PC-9 (cell line): ENCODE measurements at regions not wholly inside any gene's neighbourhood (a gene's known extent, or its start where the extent isn't known, plus 50 kb on each side); places are given as distances from the start of the nearest gene placed in this dataset.

ENCODE experiments used
- BruUV-seq: library from RNA; stranded (reverse); fragments of 400-500 nt; replicated peaks from 2 replicates; lab custom pipeline; 2021; lab: Mats Ljungman, UMichigan
- CTCF ChIA-PET: fragments of 300-600 bp; sonication (Branson Sonifier 250); formaldehyde crosslinking; loops from one replicate; lab custom pipeline; 2022; ENCODE audit warnings: antibody characterized with exemption; lab: Charles Lee
- POLR2A ChIA-PET: fragments of 300-600 bp; sonication (Branson Sonifier 250); formaldehyde crosslinking; loops from one replicate; lab custom pipeline; 2022; ENCODE audit warnings: antibody characterized with exemption; ENCODE audit not compliant: unreplicated experiment; lab: Charles Lee
- DNase-seq, 2 experiments: peaks; one replicate each; pipeline versions ENCODE4 v3.0.0 to v3.0.0-alpha.2; 2015 to 2022; ENCODE audit warnings: mixed read lengths in 1 of 2
- H2AFZ ChIP-seq: fragments of 200-600 bp; sonication (generic); 2 replicates; pipeline ENCODE4 v1.8.1; 2017; ENCODE audit warnings: antibody characterized with exemption
- H3F3A ChIP-seq: fragments of 200-600 bp; sonication (generic); 2 replicates; pipeline ENCODE4 v1.8.1; 2017; ENCODE audit warnings: antibody characterized with exemption, mild to moderate bottlenecking, low read depth; ENCODE audit not compliant: insufficient read depth
- H3K27ac ChIP-seq: fragments of 200-600 bp; sonication (generic); 2 replicates; pipeline ENCODE4 v1.6.1; 2016; ENCODE audit warnings: mixed run types
- H3K27me3 ChIP-seq: fragments of 200-600 bp; sonication (generic); 2 replicates; pipeline ENCODE4 v1.6.1; 2016; ENCODE audit warnings: low read depth, mixed run types; ENCODE audit not compliant: insufficient read depth
- H3K36me3 ChIP-seq: fragments of 200-600 bp; sonication (generic); 2 replicates; pipeline ENCODE4 v1.6.1; 2016; ENCODE audit warnings: low read depth, mixed run types
- H3K4me1 ChIP-seq: fragments of 200-600 bp; sonication (generic); replicated peaks from 2 replicates; pipeline ENCODE4 v1.6.1; 2016; ENCODE audit warnings: mixed run types; ENCODE audit not compliant: insufficient read depth
- H3K4me2 ChIP-seq: fragments of 200-600 bp; sonication (generic); 2 replicates; pipeline ENCODE4 v1.6.1; 2017; ENCODE audit warnings: mixed run types
- H3K4me3 ChIP-seq: fragments of 200-600 bp; sonication (generic); 2 replicates; pipeline ENCODE4 v1.6.1; 2016; ENCODE audit warnings: mixed run types
- H3K79me2 ChIP-seq: fragments of 200-600 bp; sonication (generic); 2 replicates; pipeline ENCODE4 v1.6.1; 2017; ENCODE audit warnings: low read depth, mixed run types
- H3K9me2 ChIP-seq: fragments of 200-600 bp; sonication (generic); 2 replicates; pipeline ENCODE4 v1.8.1; 2017; ENCODE audit warnings: mild to moderate bottlenecking; ENCODE audit not compliant: insufficient read depth
- H3K9me3 ChIP-seq: fragments of 200-600 bp; sonication (generic); 2 replicates; pipeline ENCODE4 v1.8.1; 2016; ENCODE audit warnings: low read depth; ENCODE audit not compliant: insufficient read depth
- H4K20me1 ChIP-seq: fragments of 200-600 bp; sonication (generic); 2 replicates; pipeline ENCODE4 v1.8.1; 2017; ENCODE audit not compliant: insufficient read depth
- EZH2 ChIP-seq: fragments of 200-600 bp; sonication (generic); IDR thresholded peaks from 2 replicates; pipeline ENCODE4 v1.8.0; 2017; ENCODE audit warnings: antibody characterized with exemption, low read depth
- intact Hi-C: fragments of 100-400 bp; cut with micrococcal nuclease; formaldehyde crosslinking; loops from one replicate; pipeline ENCODE4 v1.10.0; 2022; ENCODE audit not compliant: unreplicated experiment
- TF ChIP-seq, protein P1 (sequence below): fragments of 200-600 bp; sonication (generic); conservative IDR thresholded peaks from 2 replicates; pipeline ENCODE4 v1.6.1; 2017; ENCODE audit warnings: mixed run types, antibody characterized with exemption, mild to moderate bottlenecking, moderate library complexity

DNA sequence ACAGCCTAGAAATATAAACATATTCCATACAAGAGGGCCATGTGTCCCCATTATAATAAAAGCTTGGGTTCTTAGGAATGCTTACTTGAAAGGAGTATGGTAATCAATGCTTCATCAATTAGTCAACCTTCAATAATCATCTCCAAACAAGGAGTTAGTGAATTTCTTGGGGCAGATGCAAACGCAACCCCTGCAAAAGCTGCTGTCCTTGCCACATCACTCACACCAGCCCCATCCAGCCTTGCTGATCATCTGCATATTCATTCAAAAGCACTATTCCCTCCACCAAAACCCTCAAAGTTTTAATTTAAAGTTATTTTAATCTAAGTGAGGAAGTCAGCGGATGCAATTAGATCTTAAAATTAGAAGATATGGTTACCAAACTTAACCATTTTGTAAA is 54.0 kb upstream of the VGLL4 start:
- H2AFZ ChIP-seq = no peak overlapping the region
- DNase-seq = no peak
- H4K20me1 ChIP-seq = no peaks in the 10 kb centered on the region
- TF ChIP-seq, protein P1, sequence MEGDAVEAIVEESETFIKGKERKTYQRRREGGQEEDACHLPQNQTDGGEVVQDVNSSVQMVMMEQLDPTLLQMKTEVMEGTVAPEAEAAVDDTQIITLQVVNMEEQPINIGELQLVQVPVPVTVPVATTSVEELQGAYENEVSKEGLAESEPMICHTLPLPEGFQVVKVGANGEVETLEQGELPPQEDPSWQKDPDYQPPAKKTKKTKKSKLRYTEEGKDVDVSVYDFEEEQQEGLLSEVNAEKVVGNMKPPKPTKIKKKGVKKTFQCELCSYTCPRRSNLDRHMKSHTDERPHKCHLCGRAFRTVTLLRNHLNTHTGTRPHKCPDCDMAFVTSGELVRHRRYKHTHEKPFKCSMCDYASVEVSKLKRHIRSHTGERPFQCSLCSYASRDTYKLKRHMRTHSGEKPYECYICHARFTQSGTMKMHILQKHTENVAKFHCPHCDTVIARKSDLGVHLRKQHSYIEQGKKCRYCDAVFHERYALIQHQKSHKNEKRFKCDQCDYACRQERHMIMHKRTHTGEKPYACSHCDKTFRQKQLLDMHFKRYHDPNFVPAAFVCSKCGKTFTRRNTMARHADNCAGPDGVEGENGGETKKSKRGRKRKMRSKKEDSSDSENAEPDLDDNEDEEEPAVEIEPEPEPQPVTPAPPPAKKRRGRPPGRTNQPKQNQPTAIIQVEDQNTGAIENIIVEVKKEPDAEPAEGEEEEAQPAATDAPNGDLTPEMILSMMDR = no peak
- no peak for TF ChIP-seq EZH2
- H3K79me2 ChIP-seq = peaks cover 68% of the 10 kb centered on the region
- peak overlapping the region; percentile 58; the same call in 1 of the 2 replicates for H3K4me2 ChIP-seq
- H3K4me1 ChIP-seq = peaks cover 38% of the 10 kb centered on the region
- intact Hi-C loops = loop anchor here (2.0 kb wide), 1 partner anchor 21 kb away; no protein-coding TSS in a partner anchor
- H3K4me3 ChIP-seq = no peak overlapping the region
- ChIA-PET POLR2A (no interaction called here), CTCF (no interaction called here)
- no TSS peak for BruUV-seq
- peaks cover 39% of the 10 kb centered on the region for H3F3A ChIP-seq
- no peaks in the 10 kb centered on the region for H3K9me2 ChIP-seq
- H3K27ac ChIP-seq = peak overlapping the region; percentile 96
- peaks cover 30% of the 10 kb centered on the region for H3K36me3 ChIP-seq
- no peaks in the 10 kb centered on the region for H3K27me3 ChIP-seq
- H3K9me3 ChIP-seq = no peaks in the 10 kb centered on the region; the same call in 1 of the 2 replicates

DNA sequence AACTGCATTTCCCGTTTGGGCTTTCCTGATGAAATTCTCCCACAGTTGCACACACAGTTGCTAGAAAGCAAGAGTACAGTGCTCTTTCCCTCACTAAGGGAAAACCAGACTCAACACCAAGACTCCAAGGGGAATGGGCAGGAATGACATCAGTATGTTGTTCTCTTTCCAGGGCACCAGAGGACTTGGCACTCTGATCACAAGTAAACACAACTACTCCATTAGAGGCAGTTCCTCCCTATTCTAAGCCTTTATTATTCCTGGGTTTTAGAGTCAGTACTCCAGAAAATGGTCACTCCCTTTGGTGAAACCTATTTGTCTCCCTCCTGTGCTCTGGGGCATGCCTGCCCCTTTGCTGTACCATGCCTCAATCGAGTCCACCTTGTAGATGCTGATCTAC is 52.3 kb upstream of the VGLL4 start:
- POLR2A ChIA-PET = no interaction called here
- Histone ChIP-seq H3F3A (peaks cover 50% of the 10 kb centered on the region), H3K79me2 (peaks cover 66% of the 10 kb centered on the region), H3K4me3 (no peak overlapping the region), H3K4me1 (peaks cover 51% of the 10 kb centered on the region), H3K9me2 (no peaks in the 10 kb centered on the region), H2AFZ (no peak overlapping the region), H3K27me3 (no peaks in the 10 kb centered on the region), H3K9me3 (no peaks in the 10 kb centered on the region), H3K4me2 (no peak overlapping the region), H4K20me1 (no peaks in the 10 kb centered on the region), H3K36me3 (peaks cover 24% of the 10 kb centered on the region), H3K27ac (no peak overlapping the region)
- no TSS peak for BruUV-seq
- TF ChIP-seq EZH2 = no peak
- TF ChIP-seq, protein P1 = no peak
- CTCF ChIA-PET = no interaction called here
- no peak for DNase-seq
- intact Hi-C loops = no loop called here
